ENCODE measurements at regions not wholly inside any gene's neighbourhood (a gene's known extent, or its start where the extent isn't known, plus 50 kb on each side); places are given as distances from the start of the nearest gene placed in this dataset.

GRCh38 chr6:21747441-21747840 is 153.9 kb downstream of the SOX4 start:
- TF ChIP-seq EZH2 (optimal IDR thresholded peaks at IDR 0.05; ENCODE audit: low read depth, low read length) = no peak
- no peak for TF ChIP-seq CTCF (IDR thresholded peaks at IDR 0.05; ENCODE audit: low read length)

Measured in MM.1S (cell line).